H1 (cell line): ENCODE measurements at regions not wholly inside any gene's neighbourhood (a gene's known extent, or its start where the extent isn't known, plus 50 kb on each side); places are given as distances from the start of the nearest gene placed in this dataset.
A peak's percentile ranks its signal among the peaks of the same experiment; 100 is the strongest.

ENCODE experiments used
- CTCF ChIA-PET: fragments of 300-600 bp; sonication (Branson Sonifier 250); formaldehyde crosslinking; loops from one replicate; lab custom pipeline; 2021; ENCODE audit not compliant: partially characterized antibody; lab: Charles Lee
- POLR2A ChIA-PET: fragments of 300-600 bp; sonication (Branson Sonifier 250); formaldehyde crosslinking; loops from one replicate; lab custom pipeline; 2021; ENCODE audit warnings: inconsistent platforms; ENCODE audit not compliant: partially characterized antibody; lab: Charles Lee
- DNase-seq, 2 experiments: peaks; one replicate each; pipeline versions ENCODE4 v3.0.0 to v3.0.0-alpha.2; 2010 to 2022; ENCODE audit warnings: low spot score in 2 of 2, low read depth in 1 of 2, mixed read lengths in 1 of 2
- FAIRE-seq: peaks from 2 replicates; lab custom pipeline; 2011; peaks lifted over from hg19 to GRCh38; lab: Jason Lieb, UNC
- H2AFZ ChIP-seq: 2 replicates; pipeline ENCODE4 v1.8.1; 2012; ENCODE audit warnings: low read length, inconsistent platforms
- H2AK5ac ChIP-seq: 2 replicates; pipeline ENCODE4 v1.6.1; 2013; ENCODE audit warnings: low read depth, low read length
- H2BK120ac ChIP-seq: replicated peaks from 2 replicates; pipeline ENCODE3; 2013; ENCODE audit warnings: low read depth, low read length, inconsistent platforms
- H2BK12ac ChIP-seq: 2 replicates; pipeline ENCODE4 v1.6.1; 2013; ENCODE audit warnings: low read depth, low read length
- H2BK15ac ChIP-seq: 2 replicates; pipeline ENCODE4 v1.6.1; 2013; ENCODE audit warnings: low read length
- H2BK20ac ChIP-seq: 2 replicates; pipeline ENCODE4 v1.6.1; 2013; ENCODE audit warnings: low read length
- H2BK5ac ChIP-seq: 2 replicates; pipeline ENCODE4 v1.6.1; 2013; ENCODE audit warnings: low read depth, low read length
- H3K14ac ChIP-seq: 2 replicates; pipeline ENCODE4 v1.6.1; 2013; ENCODE audit warnings: inconsistent platforms; ENCODE audit not compliant: insufficient read length
- H3K18ac ChIP-seq: 2 replicates; pipeline ENCODE4 v1.6.1; 2013; ENCODE audit warnings: low read length; ENCODE audit errors: extremely low read depth
- H3K23ac ChIP-seq: 2 replicates; pipeline ENCODE4 v1.6.1; 2013; ENCODE audit warnings: inconsistent platforms; ENCODE audit not compliant: insufficient read length
- H3K23me2 ChIP-seq: 2 replicates; pipeline ENCODE4 v1.6.1; 2013; ENCODE audit warnings: low read depth, low read length
- H3K27ac ChIP-seq: 2 replicates; pipeline ENCODE4 v1.6.1; 2011; ENCODE audit warnings: low read depth, low read length, inconsistent platforms
- H3K27me3 ChIP-seq, 4 experiments: replicated peaks in 1 of 4; 1 replicate in 1 of 4; 2 replicates in 3 of 4; pipeline versions ENCODE4 v1.6.1 to v1.8.1; 2011 to 2013; ENCODE audit warnings: low read length in 3 of 4, mild to moderate bottlenecking in 3 of 4, inconsistent platforms in 2 of 4, mixed read lengths in 2 of 4, moderate library complexity in 1 of 4; ENCODE audit not compliant: control insufficient read depth in 3 of 4, insufficient read depth in 3 of 4; ENCODE audit errors: extremely low read depth in 1 of 4
- H3K36me3 ChIP-seq, 4 experiments: 2 replicates each; pipeline versions ENCODE4 v1.6.1 to v1.8.1; 2011 to 2013; ENCODE audit warnings: mild to moderate bottlenecking in 4 of 4, low read length in 3 of 4, moderate library complexity in 2 of 4, control low read depth in 1 of 4, inconsistent platforms in 1 of 4; ENCODE audit not compliant: insufficient read depth in 4 of 4, control insufficient read depth in 2 of 4
- H3K4ac ChIP-seq: replicated peaks from 2 replicates; pipeline ENCODE3; 2013; ENCODE audit warnings: low read length, low read depth, mixed read lengths, inconsistent platforms; ENCODE audit not compliant: insufficient read length
- H3K4me1 ChIP-seq, 4 experiments: replicated peaks in 1 of 4; 1 replicate in 1 of 4; 2 replicates in 3 of 4; pipeline versions ENCODE4 v1.6.1 to v1.8.1; 2011 to 2013; ENCODE audit warnings: low read length in 3 of 4, inconsistent platforms in 2 of 4, mixed read lengths in 1 of 4; ENCODE audit not compliant: insufficient read depth in 4 of 4, control insufficient read depth in 3 of 4
- H3K4me2 ChIP-seq, 2 experiments: 2 replicates each; pipeline versions ENCODE4 v1.6.1 to v1.8.1; 2011 to 2013; ENCODE audit warnings: low read depth in 2 of 2, low read length in 2 of 2, control low read depth in 1 of 2, inconsistent platforms in 1 of 2, mild to moderate bottlenecking in 1 of 2; ENCODE audit not compliant: insufficient read depth in 1 of 2
- H3K4me3 ChIP-seq, 4 experiments: fragments of 200-600, 300-600 bp in 1 of 4; sonication (generic), shearing (Covaris generic), sonication (Bioruptor Twin) in 1 of 4; 2 replicates each; pipeline versions ENCODE4 v1.5.1 to v1.8.1; 2011 to 2016; ENCODE audit warnings: low read length in 4 of 4, low read depth in 3 of 4, control low read depth in 2 of 4, inconsistent platforms in 2 of 4, mild to moderate bottlenecking in 2 of 4, mixed read lengths in 1 of 4, moderate library complexity in 1 of 4; ENCODE audit not compliant: insufficient read depth in 2 of 4; ENCODE audit errors: extremely low read depth in 1 of 4
- H3K56ac ChIP-seq: replicated peaks from 2 replicates; pipeline ENCODE3; 2013; ENCODE audit warnings: low read depth, mild to moderate bottlenecking, mixed read lengths, low read length, inconsistent platforms; ENCODE audit not compliant: insufficient read length
- H3K79me1 ChIP-seq: 2 replicates; pipeline ENCODE4 v1.6.1; 2013; ENCODE audit warnings: low read depth, low read length, control low read depth
- H3K79me2 ChIP-seq, 2 experiments: 2 replicates each; pipeline versions ENCODE4 v1.6.1 to v1.8.1; 2012 to 2013; ENCODE audit warnings: low read length in 2 of 2, mild to moderate bottlenecking in 2 of 2, inconsistent platforms in 1 of 2; ENCODE audit not compliant: insufficient read depth in 2 of 2, control insufficient read depth in 1 of 2
- H3K9ac ChIP-seq, 4 experiments: replicated peaks in 1 of 4; 1 replicate in 1 of 4; 2 replicates in 3 of 4; pipeline versions ENCODE4 v1.6.1 to v1.8.1; 2011 to 2013; ENCODE audit warnings: low read depth in 3 of 4, low read length in 3 of 4, control low read depth in 2 of 4, mild to moderate bottlenecking in 2 of 4, moderate library complexity in 2 of 4, inconsistent platforms in 1 of 4; ENCODE audit errors: extremely low read depth in 1 of 4
- H3K9me3 ChIP-seq, 2 experiments: 2 replicates each; pipeline versions ENCODE4 v1.6.1 to v1.8.1; 2012 to 2013; ENCODE audit warnings: mild to moderate bottlenecking in 2 of 2, moderate library complexity in 2 of 2, control low read depth in 1 of 2, inconsistent platforms in 1 of 2, low read depth in 1 of 2, low read length in 1 of 2, mixed read lengths in 1 of 2; ENCODE audit not compliant: insufficient read depth in 2 of 2
- H4K20me1 ChIP-seq, 2 experiments: replicated peaks in 1 of 2; 2 replicates each; pipeline versions ENCODE3 to v1.8.1; 2011 to 2013; ENCODE audit warnings: inconsistent platforms in 2 of 2, low read length in 2 of 2, mild to moderate bottlenecking in 1 of 2; ENCODE audit not compliant: insufficient read depth in 2 of 2, control insufficient read depth in 1 of 2
- H4K5ac ChIP-seq: 2 replicates; pipeline ENCODE4 v1.6.1; 2013; ENCODE audit warnings: low read length, low read depth, mixed read lengths, inconsistent platforms; ENCODE audit not compliant: insufficient read length
- H4K8ac ChIP-seq: 2 replicates; pipeline ENCODE4 v1.8.0; 2013; ENCODE audit warnings: mild to moderate bottlenecking, moderate library complexity, low read length, inconsistent platforms; ENCODE audit not compliant: insufficient read depth; ENCODE audit errors: extremely low read depth
- H4K91ac ChIP-seq: replicated peaks from 2 replicates; pipeline ENCODE3; 2013; ENCODE audit warnings: low read length, mixed read lengths, inconsistent platforms; ENCODE audit not compliant: insufficient read length
- CTBP2 ChIP-seq: IDR thresholded peaks from 2 replicates; pipeline ENCODE4 v1.7.0; 2011; ENCODE audit warnings: borderline replicate concordance, mild to moderate bottlenecking, moderate library complexity, mixed read lengths, low read length; ENCODE audit not compliant: insufficient read depth, insufficient read length
- EGR1 ChIP-seq: IDR thresholded peaks from 2 replicates; pipeline ENCODE4 v1.6.1; 2011; ENCODE audit warnings: low read depth, low read length, borderline replicate concordance
- HDAC2 ChIP-seq, 2 experiments: fragments of 300-600 bp in 1 of 2; sonication (generic) in 1 of 2; IDR thresholded peaks; 2 replicates each; pipeline ENCODE4 v1.6.1; 2011 to 2012; ENCODE audit warnings: low read depth in 2 of 2, low read length in 2 of 2, mild to moderate bottlenecking in 2 of 2, moderate library complexity in 2 of 2, borderline replicate concordance in 1 of 2, inconsistent platforms in 1 of 2
- RFX5 ChIP-seq: IDR thresholded peaks from 2 replicates; pipeline ENCODE4 v1.6.1; 2011; ENCODE audit warnings: low read depth, low read length, improper control_type of control experiment, borderline replicate concordance
- WGBS, 2 experiments: shearing (Covaris generic) in 1 of 2; methylation state at CpG; one replicate each; pipeline versions ENCODE4 v1.1.6 to v1.1.7; 2013 to 2015; ENCODE audit warnings: low lambda C conversion rate in 2 of 2, mixed read lengths in 2 of 2, inconsistent platforms in 1 of 2, low coverage in 1 of 2, missing lambda C conversion rate in 1 of 2; ENCODE audit not compliant: insufficient replicate concordance in 2 of 2, insufficient coverage in 1 of 2, insufficient read length in 1 of 2; ENCODE audit errors: extremely low coverage in 1 of 2, missing lambda C conversion rate in 1 of 2; 5-methylcytosine and 5-hydroxymethylcytosine counted together
- TF ChIP-seq, protein P1 (sequence below), 3 experiments: IDR thresholded peaks; 1 replicate in 2 of 3; 2 replicates in 1 of 3; pipeline versions ENCODE4 v1.5.1 to v1.6.1; 2011; ENCODE audit warnings: low read length in 3 of 3, mild to moderate bottlenecking in 3 of 3, inconsistent platforms in 2 of 3, low read depth in 1 of 3, moderate library complexity in 1 of 3; ENCODE audit not compliant: insufficient read depth in 1 of 3; ENCODE audit errors: control extremely low read depth in 1 of 3

DNA sequence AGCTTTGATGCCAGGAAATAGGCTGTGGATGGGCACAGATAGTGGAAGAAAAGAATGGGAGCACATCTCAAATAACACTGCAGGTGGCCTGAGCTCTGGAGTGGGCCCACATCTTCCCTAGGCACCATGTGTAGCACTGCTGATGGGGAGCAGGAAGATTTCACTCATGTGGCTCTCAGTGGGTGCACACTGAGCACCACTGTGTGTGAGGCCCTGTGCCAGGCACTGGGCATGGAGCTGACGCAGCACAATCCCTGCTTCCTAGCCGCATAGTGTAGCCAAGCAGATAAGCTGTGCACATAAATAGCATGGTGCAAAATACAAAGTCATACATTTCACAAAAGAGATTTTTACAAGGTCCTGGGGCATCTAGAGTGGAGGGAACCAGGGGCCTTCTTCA is 101.6 kb downstream of the MOBP start:
- no peak overlapping the region for H3K56ac ChIP-seq
- H4K5ac ChIP-seq: no peak overlapping the region
- H4K8ac ChIP-seq: no peak overlapping the region
- H3K18ac ChIP-seq: no peak overlapping the region
- no peak overlapping the region for H4K91ac ChIP-seq
- H2BK15ac ChIP-seq: no peak overlapping the region; the same call in 1 of the 2 replicates
- H3K23ac ChIP-seq: no peak overlapping the region
- H3K9ac ChIP-seq: no peak overlapping the region
- no peak overlapping the region for H3K27ac ChIP-seq
- no peak overlapping the region; the same call in 1 of the 2 replicates for H2BK12ac ChIP-seq
- no peak overlapping the region for H3K4me3 ChIP-seq
- H3K23me2 ChIP-seq: no peaks in the 10 kb centered on the region
- H3K79me1 ChIP-seq: no peaks in the 10 kb centered on the region
- ChIA-PET POLR2A (no interaction called here), CTCF (interaction anchor here (1.0 to 1.4 kb wide), 2 partner anchors 27 kb away, joined by 3 read pairs; no protein-coding TSS in a partner anchor)
- no peak overlapping the region for H2AFZ ChIP-seq
- H2BK20ac ChIP-seq: no peak overlapping the region
- H3K14ac ChIP-seq: no peak overlapping the region
- 93% methylated on average over 2 of the region's 2 CpGs; no CpG with 5 or more reads in 1 of the 2 experiments for WGBS, 2 experiments
- FAIRE-seq (no peak), DNase-seq (no peak)
- no peak overlapping the region for H3K4ac ChIP-seq
- 0 out of 2 replicates have a peak overlapping the region, but pooled peaks have one; percentile 32 for H2BK5ac ChIP-seq
- no peak overlapping the region for H3K4me2 ChIP-seq
- H3K36me3 ChIP-seq: no peaks in the 10 kb centered on the region
- H2AK5ac ChIP-seq: no peak overlapping the region
- no peaks in the 10 kb centered on the region for H4K20me1 ChIP-seq
- H3K27me3 ChIP-seq: no peaks in the 10 kb centered on the region
- H2BK120ac ChIP-seq: no peak overlapping the region
- TF ChIP-seq EGR1 (no peak), HDAC2 (IDR thresholded peaks at IDR 0.05; ENCODE audit: borderline replicate concordance in 1 of 2, low read depth in 2 of 2, low read length in 2 of 2) (no peak), CTBP2 (no peak), RFX5 (no peak)
- TF ChIP-seq, protein P1, sequence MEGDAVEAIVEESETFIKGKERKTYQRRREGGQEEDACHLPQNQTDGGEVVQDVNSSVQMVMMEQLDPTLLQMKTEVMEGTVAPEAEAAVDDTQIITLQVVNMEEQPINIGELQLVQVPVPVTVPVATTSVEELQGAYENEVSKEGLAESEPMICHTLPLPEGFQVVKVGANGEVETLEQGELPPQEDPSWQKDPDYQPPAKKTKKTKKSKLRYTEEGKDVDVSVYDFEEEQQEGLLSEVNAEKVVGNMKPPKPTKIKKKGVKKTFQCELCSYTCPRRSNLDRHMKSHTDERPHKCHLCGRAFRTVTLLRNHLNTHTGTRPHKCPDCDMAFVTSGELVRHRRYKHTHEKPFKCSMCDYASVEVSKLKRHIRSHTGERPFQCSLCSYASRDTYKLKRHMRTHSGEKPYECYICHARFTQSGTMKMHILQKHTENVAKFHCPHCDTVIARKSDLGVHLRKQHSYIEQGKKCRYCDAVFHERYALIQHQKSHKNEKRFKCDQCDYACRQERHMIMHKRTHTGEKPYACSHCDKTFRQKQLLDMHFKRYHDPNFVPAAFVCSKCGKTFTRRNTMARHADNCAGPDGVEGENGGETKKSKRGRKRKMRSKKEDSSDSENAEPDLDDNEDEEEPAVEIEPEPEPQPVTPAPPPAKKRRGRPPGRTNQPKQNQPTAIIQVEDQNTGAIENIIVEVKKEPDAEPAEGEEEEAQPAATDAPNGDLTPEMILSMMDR (IDR thresholded peaks at IDR 0.05; ENCODE audit: control extremely low read depth in 1 of 3, insufficient read depth in 1 of 3, low read depth in 1 of 3, low read length in 3 of 3): no peak
- no peaks in the 10 kb centered on the region for H3K79me2 ChIP-seq
- peaks cover 0 to 3% (median 0%) of the 10 kb centered on the region in 4 experiments; a peak in 1 of 7 replicates for H3K4me1 ChIP-seq
- H3K9me3 ChIP-seq: no peaks in the 10 kb centered on the region
